Hematopoietic multipotent progenitor cell treated with erythropoietin and hydrocortisone succinate and interleukin-3 and kit ligand, for 6 days (in vitro differentiated cells): ENCODE measurements at regions not wholly inside any gene's neighbourhood (a gene's known extent, or its start where the extent isn't known, plus 50 kb on each side); places are given as distances from the start of the nearest gene placed in this dataset.

ENCODE experiments used
- DNase-seq: peaks from one replicate; pipeline ENCODE4 v3.0.0-alpha.2; 2015

DNA sequence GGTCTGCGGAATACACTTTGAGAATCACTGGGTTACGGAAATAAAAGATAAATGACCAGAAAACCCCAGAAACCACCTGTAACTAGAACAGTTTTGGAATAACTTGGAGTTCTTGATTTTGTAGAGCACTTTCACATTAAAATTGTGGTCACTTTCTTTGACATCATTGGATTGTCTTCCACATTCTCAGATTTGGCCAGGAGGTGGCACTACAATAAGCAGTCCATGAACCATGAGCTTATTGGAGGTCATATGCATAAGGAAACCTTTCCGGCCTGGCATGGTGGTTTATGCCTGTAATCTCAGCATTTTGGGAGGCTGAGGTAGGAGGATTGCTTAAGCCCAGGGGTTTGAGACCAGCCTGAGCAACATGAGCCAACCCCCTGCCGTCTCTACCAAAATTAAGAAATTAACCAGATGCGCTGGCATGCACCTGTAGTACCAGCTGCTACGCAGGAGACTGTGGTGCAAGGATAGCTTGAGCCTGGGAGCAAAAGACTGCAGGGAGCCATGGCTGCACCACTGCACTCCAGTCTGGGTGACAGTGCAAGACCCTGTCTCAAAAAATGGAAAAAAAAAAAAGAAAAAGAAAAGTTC lies 107.7 kb upstream of the CAND1 start:
- DNase-seq, result peak; percentile 62

DNA sequence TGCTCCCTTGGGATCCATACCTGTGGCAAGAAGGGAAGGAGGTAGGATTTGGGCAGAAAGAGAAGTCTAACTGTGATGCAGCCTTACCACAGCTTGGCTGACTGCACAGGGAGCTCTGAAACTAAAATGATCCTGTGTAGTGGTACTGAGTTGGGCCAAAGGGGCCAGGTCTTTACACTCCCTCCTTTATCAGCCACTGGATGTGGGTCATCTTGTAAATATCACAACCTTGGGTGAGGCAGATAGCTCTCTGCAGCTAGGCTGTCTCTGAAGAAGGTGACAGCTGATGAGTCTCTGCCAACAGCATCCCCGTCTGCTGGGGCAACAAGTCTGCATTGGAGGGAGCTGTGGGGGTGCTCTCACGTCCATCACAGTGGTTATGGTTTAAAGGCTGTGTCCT lies 95.9 kb upstream of the CAND1 start:
- DNase-seq, result no peak

GRCh38 chr12:67182551-67182950 lies 86.6 kb upstream of the CAND1 start:
- no peak for DNase-seq

GRCh38 chr12:67193704-67194103 lies 75.5 kb upstream of the CAND1 start:
- DNase-seq, result peak; percentile 64

GRCh38 chr12:67200386-67200785 lies 68.8 kb upstream of the CAND1 start:
- DNase-seq, result no peak

GRCh38 chr12:67202011-67202677 lies 67.0 kb upstream of the CAND1 start:
- DNase-seq, result no peak

GRCh38 chr12:67202678-67203012 lies 66.5 kb upstream of the CAND1 start:
- no peak for DNase-seq

DNA sequence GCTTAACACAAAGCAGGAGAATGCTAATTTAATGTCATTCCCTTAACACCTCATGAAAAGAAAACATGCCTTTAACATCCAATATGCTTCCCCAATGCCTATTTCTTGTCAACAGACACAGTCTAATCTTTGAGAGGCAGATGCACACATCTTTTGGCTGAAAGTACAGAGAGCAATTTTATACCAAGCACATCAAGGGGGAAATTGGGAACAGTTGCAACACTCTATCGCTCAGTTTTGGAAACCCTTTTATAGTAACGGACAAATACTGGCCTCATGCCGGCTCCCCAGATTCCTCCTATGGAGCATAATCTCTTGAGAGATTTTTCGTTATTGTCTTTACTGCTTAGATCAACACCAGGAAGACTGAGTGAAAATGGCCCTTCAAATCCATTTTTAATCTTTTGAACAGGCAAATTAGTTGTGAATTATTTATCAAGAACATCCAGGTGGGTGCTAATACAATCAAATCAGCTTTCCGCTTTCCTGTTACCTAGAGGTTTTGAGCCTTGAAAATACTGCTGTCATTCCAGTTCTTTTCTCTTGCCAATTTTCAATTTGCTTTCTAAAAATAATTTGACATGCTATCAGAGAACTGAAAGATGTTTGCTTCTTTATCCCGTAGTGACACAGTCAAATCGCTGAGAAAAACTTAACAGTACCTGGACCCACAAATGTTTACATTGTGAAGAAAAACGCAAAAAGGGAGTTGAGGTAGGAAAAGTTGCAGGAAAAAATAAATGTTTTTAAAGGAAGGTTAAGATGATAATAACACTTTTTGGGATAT lies 60.7 kb upstream of the CAND1 start:
- no peak for DNase-seq

GRCh38 chr12:67211029-67211428 lies 58.1 kb upstream of the CAND1 start:
- no peak for DNase-seq

GRCh38 chr12:67211494-67211893 lies 57.7 kb upstream of the CAND1 start:
- DNase-seq, result no peak

GRCh38 chr12:67217647-67218046 lies 51.5 kb upstream of the CAND1 start:
- DNase-seq, result no peak
